ENCODE measurements at regions not wholly inside any gene's neighbourhood (a gene's known extent, or its start where the extent isn't known, plus 50 kb on each side); places are given as distances from the start of the nearest gene placed in this dataset.

GRCh38 chr4:33429971-33430370 is 2709.8 kb downstream of the PCDH7 start:
- BruUV-seq (replicated peaks): no TSS peak
- CTCF ChIA-PET: no interaction called here
- Mint-ChIP-seq H3K9me3 (ENCODE audit: unreplicated experiment) (no peaks in the 10 kb centered on the region), H3K27ac (ENCODE audit: low read depth, unreplicated experiment) (no peak overlapping the region), H3K4me3 (ENCODE audit: unreplicated experiment) (no peak overlapping the region), H3K27me3 (ENCODE audit: insufficient read depth, unreplicated experiment) (no peaks in the 10 kb centered on the region), H3K36me3 (ENCODE audit: insufficient read depth, unreplicated experiment) (no peaks in the 10 kb centered on the region), H3K4me1 (ENCODE audit: insufficient read depth, unreplicated experiment) (no peaks in the 10 kb centered on the region)
- no peak for TF ChIP-seq CTCF (IDR thresholded peaks at IDR 0.05; ENCODE audit: unreplicated experiment)
- intact Hi-C loops (cut with micrococcal nuclease): no loop called here
- POLR2A ChIA-PET: interaction anchor here (0.6 kb wide), 1 partner anchor 133 kb away, joined by 3 read pairs; no protein-coding TSS in a partner anchor
- DNase-seq (ENCODE audit: unreplicated experiment): no peak

DNA sequence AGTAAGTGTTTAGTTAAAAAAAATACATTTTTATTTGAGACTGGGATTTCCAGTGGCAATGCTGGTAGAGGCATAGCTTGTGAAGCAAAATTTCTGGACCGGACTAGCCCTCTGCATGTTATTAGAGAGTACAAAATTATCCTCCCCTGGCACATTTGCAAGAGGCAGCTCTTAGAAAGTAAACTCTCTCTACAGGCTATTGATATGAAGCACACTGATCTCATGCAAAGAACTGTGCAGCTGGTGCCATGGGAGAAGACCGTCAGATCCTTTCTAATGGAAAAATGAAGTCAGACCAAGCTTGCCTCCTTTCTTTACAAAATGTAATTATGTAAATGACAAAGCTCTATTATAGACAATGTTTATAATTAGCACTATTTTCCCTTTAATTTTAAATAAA is 2717.2 kb downstream of the PCDH7 start:
- no peaks in the 10 kb centered on the region for H3K27me3 Mint-ChIP-seq (ENCODE audit: insufficient read depth, unreplicated experiment)
- no peak overlapping the region for H3K27ac Mint-ChIP-seq (ENCODE audit: low read depth, unreplicated experiment)
- intact Hi-C loops (cut with micrococcal nuclease): no loop called here
- no peaks in the 10 kb centered on the region for H3K36me3 Mint-ChIP-seq (ENCODE audit: insufficient read depth, unreplicated experiment)
- no peak for DNase-seq (ENCODE audit: unreplicated experiment)
- H3K4me3 Mint-ChIP-seq (ENCODE audit: unreplicated experiment): no peak overlapping the region
- ChIA-PET POLR2A (no interaction called here), CTCF (no interaction called here)
- no peaks in the 10 kb centered on the region for H3K9me3 Mint-ChIP-seq (ENCODE audit: unreplicated experiment)
- no peak for TF ChIP-seq CTCF (IDR thresholded peaks at IDR 0.05; ENCODE audit: unreplicated experiment)
- no TSS peak for BruUV-seq (replicated peaks)
- H3K4me1 Mint-ChIP-seq (ENCODE audit: insufficient read depth, unreplicated experiment): no peaks in the 10 kb centered on the region

- H3K4me1 Mint-ChIP-seq (ENCODE audit: insufficient read depth, unreplicated experiment): no peaks in the 10 kb centered on the region
- H3K27me3 Mint-ChIP-seq (ENCODE audit: insufficient read depth, unreplicated experiment): no peaks in the 10 kb centered on the region
- intact Hi-C loops (cut with micrococcal nuclease): no loop called here
- ChIA-PET POLR2A (no interaction called here), CTCF (no interaction called here)
- H3K36me3 Mint-ChIP-seq (ENCODE audit: insufficient read depth, unreplicated experiment): no peaks in the 10 kb centered on the region
- no peak overlapping the region for H3K4me3 Mint-ChIP-seq (ENCODE audit: unreplicated experiment)
- BruUV-seq (replicated peaks): no TSS peak
- no peak for DNase-seq (ENCODE audit: unreplicated experiment)
- TF ChIP-seq CTCF (IDR thresholded peaks at IDR 0.05; ENCODE audit: unreplicated experiment): no peak
- H3K27ac Mint-ChIP-seq (ENCODE audit: low read depth, unreplicated experiment): no peak overlapping the region
- H3K9me3 Mint-ChIP-seq (ENCODE audit: unreplicated experiment): no peaks in the 10 kb centered on the region
These were observed 2726.8 kb downstream of the PCDH7 start for GRCh38 chr4:33446953-33447352.

DNA sequence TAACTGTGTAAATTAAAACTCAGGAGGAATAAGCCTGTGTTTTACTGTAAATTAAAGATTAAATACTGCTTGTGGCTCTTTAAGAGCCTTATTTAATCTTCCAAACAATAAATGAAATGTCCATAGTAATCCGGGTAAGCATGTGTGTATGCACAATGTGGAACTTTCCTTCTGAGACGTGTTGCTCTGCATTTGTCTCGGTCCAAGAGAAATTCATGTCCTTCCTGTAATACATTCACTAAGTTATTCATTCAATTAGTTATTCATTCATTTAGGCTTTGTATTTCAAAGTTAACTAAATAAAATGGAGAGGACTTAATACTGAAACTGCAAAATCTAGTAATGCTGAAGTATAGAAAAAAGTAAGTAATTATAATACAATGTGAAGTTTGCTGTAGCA is 2728.8 kb downstream of the PCDH7 start:
- CTCF ChIA-PET: no interaction called here
- DNase-seq (ENCODE audit: unreplicated experiment): no peak
- Mint-ChIP-seq H3K4me1 (ENCODE audit: insufficient read depth, unreplicated experiment) (no peaks in the 10 kb centered on the region), H3K27ac (ENCODE audit: low read depth, unreplicated experiment) (no peak overlapping the region), H3K27me3 (ENCODE audit: insufficient read depth, unreplicated experiment) (no peaks in the 10 kb centered on the region), H3K36me3 (ENCODE audit: insufficient read depth, unreplicated experiment) (no peaks in the 10 kb centered on the region), H3K4me3 (ENCODE audit: unreplicated experiment) (no peak overlapping the region), H3K9me3 (ENCODE audit: unreplicated experiment) (peaks cover under 1% of the 10 kb centered on the region)
- TF ChIP-seq CTCF (IDR thresholded peaks at IDR 0.05; ENCODE audit: unreplicated experiment): no peak
- intact Hi-C loops (cut with micrococcal nuclease): no loop called here
- no TSS peak for BruUV-seq (replicated peaks)
- POLR2A ChIA-PET: interaction anchor here (0.6 kb wide), 2 partner anchors 10 to 13 kb away, joined by 3 read pairs; no protein-coding TSS in a partner anchor

Data from MCF 10A (cell line).